SK-N-SH treated with all-trans-retinoic acid at 6 μM for 48 hours (cell line): ENCODE measurements at regions not wholly inside any gene's neighbourhood (a gene's known extent, or its start where the extent isn't known, plus 50 kb on each side); places are given as distances from the start of the nearest gene placed in this dataset.

Experiments used
- ATAC-seq: fragments of 200-7000 bp; cut with Tn5 transposase; 3 replicates; pipeline ENCODE4 v1.9.1; 2020; ENCODE audit warnings: mild to moderate bottlenecking, moderate library complexity
- ARNTL ChIP-seq: fragments of 450-650 bp; formaldehyde crosslinking; IDR thresholded peaks from 2 replicates; pipeline ENCODE4 v1.5.0; 2020; ENCODE audit warnings: low read depth, mild to moderate bottlenecking, moderate library complexity, borderline replicate concordance
- BACH2 ChIP-seq: fragments of 250-450 bp; sonication (Bioruptor Pico); IDR thresholded peaks from 2 replicates; pipeline ENCODE4 v1.9.0; 2021; ENCODE audit warnings: mild to moderate bottlenecking, borderline replicate concordance
- ESRRG ChIP-seq: fragments of 250-450 bp; sonication (Bioruptor Pico); IDR thresholded peaks from 2 replicates; pipeline ENCODE4 v1.6.1; 2021; ENCODE audit warnings: mild to moderate bottlenecking
- GLIS3 ChIP-seq: fragments of 250-450 bp; sonication (Bioruptor Pico); IDR thresholded peaks from 2 replicates; pipeline ENCODE4 v1.5.0; 2020; ENCODE audit warnings: mild to moderate bottlenecking, moderate library complexity
- ISL1 ChIP-seq: fragments of 250-450 bp; sonication (Bioruptor Pico); IDR thresholded peaks from 2 replicates; pipeline ENCODE4 v2.1.2; 2022; ENCODE audit warnings: mild to moderate bottlenecking, moderate library complexity
- PPARA ChIP-seq: fragments of 250-450 bp; sonication (Bioruptor Pico); IDR thresholded peaks from 2 replicates; pipeline ENCODE4 v1.5.0; 2020; ENCODE audit warnings: mild to moderate bottlenecking, borderline replicate concordance
- SNAI2 ChIP-seq: fragments of 250-450 bp; sonication (Bioruptor Pico); IDR thresholded peaks from 2 replicates; pipeline ENCODE4 v1.5.0; 2020; ENCODE audit warnings: mild to moderate bottlenecking, moderate library complexity
- TCF4 ChIP-seq: fragments of 250-450 bp; sonication (Bioruptor Pico); IDR thresholded peaks from 2 replicates; pipeline ENCODE4 v1.8.0; 2021; ENCODE audit warnings: mild to moderate bottlenecking, moderate library complexity, borderline replicate concordance
- TOX ChIP-seq: fragments of 250-450 bp; sonication (Bioruptor Pico); IDR thresholded peaks from 2 replicates; pipeline ENCODE4 v1.8.0; 2021; ENCODE audit warnings: mild to moderate bottlenecking, moderate library complexity, borderline replicate concordance
- ZC3H10 ChIP-seq: fragments of 250-450 bp; sonication (Bioruptor Pico); IDR thresholded peaks from 2 replicates; pipeline ENCODE4 v1.5.1; 2021; ENCODE audit warnings: mild to moderate bottlenecking, moderate library complexity
- ZFP3 ChIP-seq: fragments of 250-450 bp; sonication (Bioruptor Pico); IDR thresholded peaks from 2 replicates; pipeline ENCODE4 v1.5.0; 2020; ENCODE audit warnings: mild to moderate bottlenecking, moderate library complexity
- ZNF565 ChIP-seq: fragments of 450-650 bp; formaldehyde crosslinking; conservative IDR thresholded peaks from 2 replicates; pipeline ENCODE4 v1.5.0; 2020; ENCODE audit warnings: low read depth, mild to moderate bottlenecking, moderate library complexity
- ZNF70 ChIP-seq: fragments of 450-650 bp; formaldehyde crosslinking; IDR thresholded peaks from 2 replicates; pipeline ENCODE4 v1.5.0; 2020; ENCODE audit warnings: mild to moderate bottlenecking, moderate library complexity
- ZNF8 ChIP-seq: fragments of 450-650 bp; formaldehyde crosslinking; IDR thresholded peaks from 2 replicates; pipeline ENCODE4 v1.5.0; 2020; ENCODE audit warnings: mild to moderate bottlenecking, moderate library complexity
- TF ChIP-seq, protein P1 (sequence below): fragments of 250-450 bp; sonication (Bioruptor Pico); IDR thresholded peaks from 2 replicates; pipeline ENCODE4 v1.8.0; 2021; ENCODE audit warnings: low read depth, mild to moderate bottlenecking, moderate library complexity, borderline replicate concordance
- TF ChIP-seq, protein P2 (sequence below): fragments of 250-450 bp; sonication (Bioruptor Pico); IDR thresholded peaks from 2 replicates; pipeline ENCODE4 v1.5.1; 2021; ENCODE audit warnings: mild to moderate bottlenecking, moderate library complexity
- TF ChIP-seq, protein P3 (sequence below): fragments of 250-450 bp; sonication (Bioruptor Pico); IDR thresholded peaks from 2 replicates; pipeline ENCODE4 v1.5.1; 2020; ENCODE audit warnings: low read depth, mild to moderate bottlenecking, moderate library complexity
- TF ChIP-seq, protein P4 (sequence below): fragments of 250-450 bp; sonication (Bioruptor Pico); IDR thresholded peaks from 2 replicates; pipeline ENCODE4 v1.8.0; 2020; ENCODE audit warnings: mild to moderate bottlenecking, moderate library complexity, borderline replicate concordance
- TF ChIP-seq, protein P5 (sequence below): fragments of 250-450 bp; sonication (Bioruptor Pico); IDR thresholded peaks from 2 replicates; pipeline ENCODE4 v1.5.0; 2020; ENCODE audit warnings: mild to moderate bottlenecking, moderate library complexity

DNA sequence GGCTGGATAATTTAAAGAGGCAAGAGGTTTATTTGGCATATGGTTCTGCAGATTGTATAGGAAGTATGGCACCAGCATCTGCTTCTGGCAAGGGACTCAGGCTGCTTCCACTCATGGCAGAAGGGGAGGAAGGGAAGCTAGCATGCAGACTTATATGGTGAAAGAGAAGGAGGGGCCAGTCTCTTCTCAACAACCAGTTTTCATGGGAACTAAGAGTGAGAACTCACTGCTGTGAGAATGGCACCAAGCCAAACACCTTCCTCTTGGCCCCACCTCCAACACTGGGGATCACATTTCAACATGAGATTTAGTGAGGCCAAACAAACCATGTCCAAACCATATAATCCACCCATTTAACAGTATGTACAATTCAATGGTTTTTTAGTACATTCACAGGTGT, 113.3 kb upstream of the SHB start:
- TF ChIP-seq, protein P1, sequence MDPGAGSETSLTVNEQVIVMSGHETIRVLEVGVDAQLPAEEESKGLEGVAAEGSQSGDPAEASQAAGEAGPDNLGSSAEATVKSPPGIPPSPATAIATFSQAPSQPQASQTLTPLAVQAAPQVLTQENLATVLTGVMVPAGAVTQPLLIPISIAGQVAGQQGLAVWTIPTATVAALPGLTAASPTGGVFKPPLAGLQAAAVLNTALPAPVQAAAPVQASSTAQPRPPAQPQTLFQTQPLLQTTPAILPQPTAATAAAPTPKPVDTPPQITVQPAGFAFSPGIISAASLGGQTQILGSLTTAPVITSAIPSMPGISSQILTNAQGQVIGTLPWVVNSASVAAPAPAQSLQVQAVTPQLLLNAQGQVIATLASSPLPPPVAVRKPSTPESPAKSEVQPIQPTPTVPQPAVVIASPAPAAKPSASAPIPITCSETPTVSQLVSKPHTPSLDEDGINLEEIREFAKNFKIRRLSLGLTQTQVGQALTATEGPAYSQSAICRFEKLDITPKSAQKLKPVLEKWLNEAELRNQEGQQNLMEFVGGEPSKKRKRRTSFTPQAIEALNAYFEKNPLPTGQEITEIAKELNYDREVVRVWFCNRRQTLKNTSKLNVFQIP (CRISPR knock-in tag) = no peak
- TF ChIP-seq ZFP3 (CRISPR knock-in tag) (no peak), PPARA (CRISPR knock-in tag) (no peak), ZNF8 (no peak), ISL1 (CRISPR knock-in tag) (no peak), SNAI2 (CRISPR knock-in tag) (no peak), ESRRG (CRISPR knock-in tag) (no peak), TOX (no peak), ZC3H10 (CRISPR knock-in tag) (no peak), BACH2 (CRISPR knock-in tag) (no peak)
- TF ChIP-seq, protein P2, sequence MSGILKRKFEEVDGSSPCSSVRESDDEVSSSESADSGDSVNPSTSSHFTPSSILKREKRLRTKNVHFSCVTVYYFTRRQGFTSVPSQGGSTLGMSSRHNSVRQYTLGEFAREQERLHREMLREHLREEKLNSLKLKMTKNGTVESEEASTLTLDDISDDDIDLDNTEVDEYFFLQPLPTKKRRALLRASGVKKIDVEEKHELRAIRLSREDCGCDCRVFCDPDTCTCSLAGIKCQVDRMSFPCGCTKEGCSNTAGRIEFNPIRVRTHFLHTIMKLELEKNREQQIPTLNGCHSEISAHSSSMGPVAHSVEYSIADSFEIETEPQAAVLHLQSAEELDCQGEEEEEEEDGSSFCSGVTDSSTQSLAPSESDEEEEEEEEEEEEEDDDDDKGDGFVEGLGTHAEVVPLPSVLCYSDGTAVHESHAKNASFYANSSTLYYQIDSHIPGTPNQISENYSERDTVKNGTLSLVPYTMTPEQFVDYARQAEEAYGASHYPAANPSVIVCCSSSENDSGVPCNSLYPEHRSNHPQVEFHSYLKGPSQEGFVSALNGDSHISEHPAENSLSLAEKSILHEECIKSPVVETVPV = no peak
- TF ChIP-seq, protein P3, sequence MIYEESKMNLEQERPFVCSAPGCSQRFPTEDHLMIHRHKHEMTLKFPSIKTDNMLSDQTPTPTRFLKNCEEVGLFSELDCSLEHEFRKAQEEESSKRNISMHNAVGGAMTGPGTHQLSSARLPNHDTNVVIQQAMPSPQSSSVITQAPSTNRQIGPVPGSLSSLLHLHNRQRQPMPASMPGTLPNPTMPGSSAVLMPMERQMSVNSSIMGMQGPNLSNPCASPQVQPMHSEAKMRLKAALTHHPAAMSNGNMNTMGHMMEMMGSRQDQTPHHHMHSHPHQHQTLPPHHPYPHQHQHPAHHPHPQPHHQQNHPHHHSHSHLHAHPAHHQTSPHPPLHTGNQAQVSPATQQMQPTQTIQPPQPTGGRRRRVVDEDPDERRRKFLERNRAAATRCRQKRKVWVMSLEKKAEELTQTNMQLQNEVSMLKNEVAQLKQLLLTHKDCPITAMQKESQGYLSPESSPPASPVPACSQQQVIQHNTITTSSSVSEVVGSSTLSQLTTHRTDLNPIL = no peak
- no peak for ATAC-seq

DNA sequence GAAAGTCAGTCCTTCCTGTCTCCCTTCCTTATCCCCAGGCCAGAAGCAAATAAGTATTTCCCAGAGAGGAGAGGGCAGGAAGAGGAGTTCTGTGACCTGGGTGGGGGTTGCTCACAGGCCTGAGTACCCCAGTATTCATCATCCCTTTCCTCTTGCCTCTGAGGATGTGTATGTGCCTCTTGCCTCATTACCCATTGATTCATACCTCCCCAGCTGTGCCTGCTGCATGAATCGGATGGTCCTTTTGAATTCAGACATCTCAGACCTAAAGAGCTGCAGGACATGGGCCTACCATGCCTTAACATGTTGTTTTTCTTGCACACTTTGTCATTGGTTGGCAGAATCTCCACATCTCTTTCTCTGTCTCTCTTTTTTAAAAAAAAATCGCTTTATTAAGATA, 112.8 kb upstream of the SHB start:
- TF ChIP-seq ISL1 (CRISPR knock-in tag) (no peak), TCF4 (no peak), GLIS3 (CRISPR knock-in tag) (no peak), BACH2 (CRISPR knock-in tag) (no peak), PPARA (CRISPR knock-in tag) (no peak), ARNTL (CRISPR knock-in tag) (no peak)
- TF ChIP-seq, protein P4, sequence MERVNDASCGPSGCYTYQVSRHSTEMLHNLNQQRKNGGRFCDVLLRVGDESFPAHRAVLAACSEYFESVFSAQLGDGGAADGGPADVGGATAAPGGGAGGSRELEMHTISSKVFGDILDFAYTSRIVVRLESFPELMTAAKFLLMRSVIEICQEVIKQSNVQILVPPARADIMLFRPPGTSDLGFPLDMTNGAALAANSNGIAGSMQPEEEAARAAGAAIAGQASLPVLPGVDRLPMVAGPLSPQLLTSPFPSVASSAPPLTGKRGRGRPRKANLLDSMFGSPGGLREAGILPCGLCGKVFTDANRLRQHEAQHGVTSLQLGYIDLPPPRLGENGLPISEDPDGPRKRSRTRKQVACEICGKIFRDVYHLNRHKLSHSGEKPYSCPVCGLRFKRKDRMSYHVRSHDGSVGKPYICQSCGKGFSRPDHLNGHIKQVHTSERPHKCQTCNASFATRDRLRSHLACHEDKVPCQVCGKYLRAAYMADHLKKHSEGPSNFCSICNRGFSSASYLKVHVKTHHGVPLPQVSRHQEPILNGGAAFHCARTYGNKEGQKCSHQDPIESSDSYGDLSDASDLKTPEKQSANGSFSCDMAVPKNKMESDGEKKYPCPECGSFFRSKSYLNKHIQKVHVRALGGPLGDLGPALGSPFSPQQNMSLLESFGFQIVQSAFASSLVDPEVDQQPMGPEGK (CRISPR knock-in tag) = no peak
- no peak for ATAC-seq

DNA sequence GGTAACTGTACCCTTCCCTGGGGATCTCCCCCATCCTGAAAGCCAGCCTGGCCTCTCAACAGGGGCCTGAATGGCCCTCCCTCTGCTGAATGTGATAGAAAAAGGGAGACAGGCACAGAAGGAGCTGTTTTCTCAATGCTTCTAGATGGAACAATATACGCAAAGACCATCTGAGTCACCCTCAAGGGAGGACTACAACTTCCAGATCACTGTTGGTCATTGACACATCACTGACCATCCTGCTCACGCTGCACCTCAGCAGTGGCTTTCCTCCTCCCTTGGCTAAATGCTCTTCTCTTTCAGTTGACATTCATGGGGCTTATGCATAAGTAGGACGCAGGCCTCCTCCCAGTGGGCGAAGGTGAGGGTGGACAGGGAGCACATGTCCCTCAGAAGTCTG, 112.2 kb upstream of the SHB start:
- ATAC-seq = no peak
- TF ChIP-seq ZNF565 (no peak), ZNF70 (CRISPR knock-in tag) (no peak), GLIS3 (CRISPR knock-in tag) (no peak)

DNA sequence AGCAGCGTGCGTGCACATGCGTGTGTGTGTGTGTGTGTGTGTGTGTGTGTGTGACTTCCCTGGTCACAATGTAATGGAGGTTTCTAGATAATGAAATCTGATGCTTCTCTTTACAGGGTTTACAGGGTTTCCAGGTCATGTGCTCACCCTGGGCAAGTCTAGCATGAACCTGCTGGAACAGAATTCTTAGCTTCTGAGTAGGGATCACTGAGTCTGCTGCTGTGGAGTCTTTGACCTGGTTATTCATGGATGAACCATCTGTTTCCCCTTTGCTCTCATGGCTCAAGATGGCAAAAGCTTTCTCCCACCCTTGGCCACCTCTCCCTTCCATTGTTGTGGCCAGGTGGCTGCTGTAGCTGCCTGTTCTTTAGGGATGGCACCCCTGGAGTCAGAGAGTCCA, 111.6 kb upstream of the SHB start:
- no peak for ATAC-seq
- TF ChIP-seq, protein P4 (CRISPR knock-in tag) = no peak
- TF ChIP-seq, protein P5, sequence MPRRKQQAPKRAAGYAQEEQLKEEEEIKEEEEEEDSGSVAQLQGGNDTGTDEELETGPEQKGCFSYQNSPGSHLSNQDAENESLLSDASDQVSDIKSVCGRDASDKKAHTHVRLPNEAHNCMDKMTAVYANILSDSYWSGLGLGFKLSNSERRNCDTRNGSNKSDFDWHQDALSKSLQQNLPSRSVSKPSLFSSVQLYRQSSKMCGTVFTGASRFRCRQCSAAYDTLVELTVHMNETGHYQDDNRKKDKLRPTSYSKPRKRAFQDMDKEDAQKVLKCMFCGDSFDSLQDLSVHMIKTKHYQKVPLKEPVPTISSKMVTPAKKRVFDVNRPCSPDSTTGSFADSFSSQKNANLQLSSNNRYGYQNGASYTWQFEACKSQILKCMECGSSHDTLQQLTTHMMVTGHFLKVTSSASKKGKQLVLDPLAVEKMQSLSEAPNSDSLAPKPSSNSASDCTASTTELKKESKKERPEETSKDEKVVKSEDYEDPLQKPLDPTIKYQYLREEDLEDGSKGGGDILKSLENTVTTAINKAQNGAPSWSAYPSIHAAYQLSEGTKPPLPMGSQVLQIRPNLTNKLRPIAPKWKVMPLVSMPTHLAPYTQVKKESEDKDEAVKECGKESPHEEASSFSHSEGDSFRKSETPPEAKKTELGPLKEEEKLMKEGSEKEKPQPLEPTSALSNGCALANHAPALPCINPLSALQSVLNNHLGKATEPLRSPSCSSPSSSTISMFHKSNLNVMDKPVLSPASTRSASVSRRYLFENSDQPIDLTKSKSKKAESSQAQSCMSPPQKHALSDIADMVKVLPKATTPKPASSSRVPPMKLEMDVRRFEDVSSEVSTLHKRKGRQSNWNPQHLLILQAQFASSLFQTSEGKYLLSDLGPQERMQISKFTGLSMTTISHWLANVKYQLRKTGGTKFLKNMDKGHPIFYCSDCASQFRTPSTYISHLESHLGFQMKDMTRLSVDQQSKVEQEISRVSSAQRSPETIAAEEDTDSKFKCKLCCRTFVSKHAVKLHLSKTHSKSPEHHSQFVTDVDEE = no peak
- TF ChIP-seq ESRRG (CRISPR knock-in tag) = no peak
- no peak for TF ChIP-seq ZC3H10 (CRISPR knock-in tag)
- TF ChIP-seq, protein P2 = no peak
